Neuronal stem cell (in vitro differentiated cells): ENCODE measurements at regions not wholly inside any gene's neighbourhood (a gene's known extent, or its start where the extent isn't known, plus 50 kb on each side); places are given as distances from the start of the nearest gene placed in this dataset.

ENCODE experiments used
- DNase-seq: peaks from one replicate; pipeline ENCODE4 v3.0.0-alpha.2; 2013; ENCODE audit warnings: low spot score
- H2AFZ ChIP-seq: one replicate; pipeline ENCODE4 v1.6.1; 2013; ENCODE audit warnings: mild to moderate bottlenecking, low read length, inconsistent platforms
- H2AK5ac ChIP-seq: 2 replicates; pipeline ENCODE4 v1.6.1; 2013; ENCODE audit warnings: low read depth, mild to moderate bottlenecking, inconsistent platforms, low read length, moderate library complexity, mixed read lengths
- H2BK120ac ChIP-seq: 2 replicates; pipeline ENCODE4 v1.6.1; 2013; ENCODE audit warnings: low read depth, mild to moderate bottlenecking, inconsistent platforms, low read length, moderate library complexity, mixed read lengths
- H2BK12ac ChIP-seq: one replicate; pipeline ENCODE4 v1.6.1; 2013; ENCODE audit warnings: low read length, inconsistent platforms
- H2BK15ac ChIP-seq: 2 replicates; pipeline ENCODE4 v1.6.1; 2013; ENCODE audit warnings: mild to moderate bottlenecking, low read length, inconsistent platforms, mixed read lengths
- H2BK5ac ChIP-seq: one replicate; pipeline ENCODE4 v1.6.1; 2013; ENCODE audit warnings: inconsistent platforms, mild to moderate bottlenecking, low read length, moderate library complexity
- H3K14ac ChIP-seq: one replicate; pipeline ENCODE4 v1.6.1; 2013; ENCODE audit warnings: low read length, inconsistent platforms
- H3K18ac ChIP-seq: 2 replicates; pipeline ENCODE4 v1.6.1; 2013; ENCODE audit warnings: low read length, inconsistent platforms
- H3K23ac ChIP-seq: 2 replicates; pipeline ENCODE4 v1.6.1; 2013; ENCODE audit warnings: low read depth, mild to moderate bottlenecking, mixed read lengths, low read length, inconsistent platforms; ENCODE audit not compliant: poor library complexity
- H3K27ac ChIP-seq: replicated peaks from 3 replicates; pipeline ENCODE4 v1.5.1; 2013; ENCODE audit warnings: low read length, inconsistent platforms
- H3K27me3 ChIP-seq, 3 experiments: 2 replicates each; pipeline ENCODE4 v1.6.1; 2013; ENCODE audit warnings: low read length in 3 of 3, mild to moderate bottlenecking in 2 of 3, inconsistent platforms in 1 of 3, low read depth in 1 of 3, mixed read lengths in 1 of 3, moderate library complexity in 1 of 3; ENCODE audit not compliant: control insufficient read depth in 3 of 3, insufficient read depth in 3 of 3
- H3K36me3 ChIP-seq, 2 donors: replicated peaks in 1 of 2; 2 replicates each; pipeline ENCODE4 v1.6.1; 2013; ENCODE audit warnings: low read length in 2 of 2; ENCODE audit not compliant: control insufficient read depth in 2 of 2, insufficient read depth in 2 of 2
- H3K4ac ChIP-seq: 2 replicates; pipeline ENCODE4 v1.6.1; 2013; ENCODE audit warnings: inconsistent platforms, mild to moderate bottlenecking, low read length, moderate library complexity
- H3K4me1 ChIP-seq, 2 donors: 1 replicate in 1 of 2; 2 replicates in 1 of 2; pipeline ENCODE4 v1.6.1; 2013; ENCODE audit warnings: low read length in 2 of 2, low read depth in 1 of 2; ENCODE audit not compliant: control insufficient read depth in 2 of 2, insufficient read depth in 1 of 2
- H3K4me2 ChIP-seq: one replicate; pipeline ENCODE4 v1.6.1; 2013; ENCODE audit warnings: mild to moderate bottlenecking, low read length, inconsistent platforms; ENCODE audit not compliant: insufficient read depth, poor library complexity, severe bottlenecking
- H3K4me3 ChIP-seq, 2 donors: 2 replicates each; pipeline ENCODE4 v1.5.1; 2013; ENCODE audit warnings: low read length in 2 of 2, mild to moderate bottlenecking in 2 of 2, inconsistent platforms in 1 of 2, moderate library complexity in 1 of 2
- H3K79me1 ChIP-seq: one replicate; pipeline ENCODE4 v1.6.1; 2013; ENCODE audit warnings: low read depth, mild to moderate bottlenecking, inconsistent platforms, low read length, moderate library complexity
- H3K9ac ChIP-seq: one replicate; pipeline ENCODE4 v1.6.1; 2013; ENCODE audit warnings: mild to moderate bottlenecking, low read depth, low read length, inconsistent platforms; ENCODE audit not compliant: poor library complexity
- H3K9me3 ChIP-seq, 2 donors: replicated peaks in 1 of 2; 2 replicates each; pipeline versions ENCODE3 to v1.6.1; 2013; ENCODE audit warnings: low read length in 2 of 2, mild to moderate bottlenecking in 2 of 2, inconsistent platforms in 1 of 2, low read depth in 1 of 2, mixed read lengths in 1 of 2, moderate library complexity in 1 of 2; ENCODE audit not compliant: control insufficient read depth in 2 of 2, insufficient read depth in 1 of 2
- H4K8ac ChIP-seq: one replicate; pipeline ENCODE4 v1.6.1; 2013; ENCODE audit warnings: low read depth, mild to moderate bottlenecking, inconsistent platforms, low read length, moderate library complexity
- H4K91ac ChIP-seq: one replicate; pipeline ENCODE4 v1.6.1; 2013; ENCODE audit warnings: low read length, low read depth, mild to moderate bottlenecking, inconsistent platforms; ENCODE audit not compliant: poor library complexity
- WGBS, 2 donors: extraction: QIAGEN DNeasy Blood & Tissue Kit; methylation state at CpG; one replicate each; pipeline ENCODE4 v1.1.7; 2013; ENCODE audit warnings: missing lambda C conversion rate in 2 of 2, mixed read lengths in 1 of 2; ENCODE audit not compliant: insufficient read length in 2 of 2, insufficient replicate concordance in 1 of 2; ENCODE audit errors: extremely low coverage in 2 of 2; 5-methylcytosine and 5-hydroxymethylcytosine counted together

DNA sequence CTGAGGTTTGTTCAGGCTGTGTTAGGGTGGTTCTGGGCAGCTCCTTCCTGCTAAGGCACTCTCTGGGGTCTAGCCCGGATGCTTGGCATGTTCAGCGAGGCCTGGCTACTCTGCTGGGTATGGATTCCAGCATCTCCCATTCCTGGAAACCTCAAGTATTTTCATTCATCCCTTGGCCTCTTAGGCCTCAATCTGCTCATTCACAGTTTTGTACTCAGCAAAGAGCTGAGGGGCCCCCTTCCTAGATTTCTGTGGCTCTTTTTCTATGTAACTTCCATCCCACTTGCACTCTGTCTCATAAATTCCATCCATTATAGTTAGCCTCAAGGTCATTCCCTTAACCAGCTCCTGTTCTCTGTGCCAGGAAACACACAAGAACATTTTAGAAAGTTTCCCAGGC, 798.8 kb upstream of the HS6ST1 start:
- Histone ChIP-seq H3K4me2 (no peak overlapping the region), H3K18ac (peak overlapping the region; percentile 48), H3K79me1 (no peaks in the 10 kb centered on the region), H3K14ac (no peak overlapping the region), H2AFZ (peak overlapping the region; percentile 23), H3K4me3 (no peak overlapping the region), H2BK12ac (no peak overlapping the region), H4K8ac (no peak overlapping the region), H3K9me3 (peaks cover 0 to 1% of the 10 kb centered on the region in 2 donors), H3K27me3 (no peaks in the 10 kb centered on the region), H2BK15ac (no peak overlapping the region), H3K9ac (no peak overlapping the region), H4K91ac (no peak overlapping the region), H3K4ac (no peak overlapping the region), H2BK5ac (no peak overlapping the region), H3K4me1 (no peaks in the 10 kb centered on the region), H3K27ac (no peak overlapping the region), H3K23ac (no peak overlapping the region), H2AK5ac (no peak overlapping the region), H2BK120ac (no peak overlapping the region), H3K36me3 (no peaks in the 10 kb centered on the region)
- no CpG with 5 or more reads among the region's 2 CpGs for WGBS, 2 donors
- DNase-seq: no peak

DNA sequence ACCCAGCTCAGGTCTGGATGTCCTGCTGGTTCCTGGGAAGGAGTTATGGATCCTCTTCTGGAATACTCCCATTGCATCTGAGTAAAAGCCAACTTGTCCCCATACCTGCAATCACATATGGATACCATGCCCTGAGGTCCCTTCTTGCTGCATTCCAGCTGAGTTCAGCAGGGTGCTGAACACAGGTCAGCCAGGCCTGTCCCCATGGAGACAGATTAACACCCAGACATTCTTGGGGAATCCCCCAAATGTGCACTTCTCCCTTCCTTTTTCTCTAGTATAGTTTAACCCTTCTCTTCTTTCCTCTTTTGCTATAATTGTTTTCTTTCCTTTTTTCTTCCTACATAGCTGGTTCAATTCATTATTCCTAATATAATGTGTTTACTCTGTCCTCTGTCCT, 799.6 kb upstream of the HS6ST1 start:
- H2BK5ac ChIP-seq: no peak overlapping the region
- no peak for DNase-seq
- no peak overlapping the region for H2AK5ac ChIP-seq
- no peaks in the 10 kb centered on the region for H3K79me1 ChIP-seq
- no peak overlapping the region for H3K4me3 ChIP-seq
- no peaks in the 10 kb centered on the region for H3K4me1 ChIP-seq
- no peak overlapping the region for H2AFZ ChIP-seq
- H3K9me3 ChIP-seq: peaks cover 0 to 1% of the 10 kb centered on the region in 2 donors
- no peaks in the 10 kb centered on the region for H3K27me3 ChIP-seq
- no peak overlapping the region for H3K23ac ChIP-seq
- no peak overlapping the region for H3K4ac ChIP-seq
- no peak overlapping the region for H2BK12ac ChIP-seq
- no peak overlapping the region for H4K91ac ChIP-seq
- no peak overlapping the region for H4K8ac ChIP-seq
- H3K27ac ChIP-seq: no peak overlapping the region
- no peak overlapping the region for H2BK120ac ChIP-seq
- no peak overlapping the region for H3K14ac ChIP-seq
- H3K4me2 ChIP-seq: no peak overlapping the region
- no peak overlapping the region for H2BK15ac ChIP-seq
- no peaks in the 10 kb centered on the region for H3K36me3 ChIP-seq
- H3K18ac ChIP-seq: no peak overlapping the region
- no peak overlapping the region for H3K9ac ChIP-seq

DNA sequence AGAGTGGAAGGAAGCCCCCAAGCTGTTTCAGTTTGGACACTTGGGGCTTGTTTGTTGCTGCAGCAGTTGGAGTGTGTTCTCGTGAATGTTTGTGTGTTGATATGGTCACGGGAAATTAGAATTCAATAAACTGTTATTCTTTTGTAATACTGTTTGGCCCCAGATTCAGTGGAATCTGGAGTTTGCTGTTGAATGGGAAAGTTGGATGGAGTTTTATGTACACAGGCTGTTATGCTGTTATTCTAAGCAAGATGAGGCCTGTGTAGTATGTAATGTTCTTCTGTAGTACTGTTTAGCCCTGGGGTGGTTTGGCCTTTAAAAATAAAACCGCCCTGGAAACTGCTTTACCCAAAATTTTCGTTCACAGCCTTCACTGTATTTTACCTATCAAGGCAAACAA, 810.4 kb upstream of the HS6ST1 start:
- H3K27ac ChIP-seq: no peak overlapping the region
- H2AFZ ChIP-seq: no peak overlapping the region
- H3K4me3 ChIP-seq: no peak overlapping the region
- H3K79me1 ChIP-seq: no peaks in the 10 kb centered on the region
- no peak overlapping the region for H3K4me2 ChIP-seq
- H3K9me3 ChIP-seq: no peaks in the 10 kb centered on the region
- no peaks in the 10 kb centered on the region for H3K27me3 ChIP-seq
- H3K9ac ChIP-seq: no peak overlapping the region
- no peak for DNase-seq
- H3K14ac ChIP-seq: no peak overlapping the region
- no peak overlapping the region for H2BK120ac ChIP-seq
- no peaks in the 10 kb centered on the region for H3K36me3 ChIP-seq
- no peak overlapping the region for H2AK5ac ChIP-seq
- H2BK5ac ChIP-seq: no peak overlapping the region
- no peak overlapping the region for H3K4ac ChIP-seq
- no peaks in the 10 kb centered on the region for H3K4me1 ChIP-seq
- no CpG with 5 or more reads among the region's 4 CpGs for WGBS, 2 donors
- no peak overlapping the region for H3K18ac ChIP-seq
- no peak overlapping the region for H4K91ac ChIP-seq
- no peak overlapping the region for H3K23ac ChIP-seq
- no peak overlapping the region for H2BK15ac ChIP-seq
- H4K8ac ChIP-seq: no peak overlapping the region
- H2BK12ac ChIP-seq: no peak overlapping the region

DNA sequence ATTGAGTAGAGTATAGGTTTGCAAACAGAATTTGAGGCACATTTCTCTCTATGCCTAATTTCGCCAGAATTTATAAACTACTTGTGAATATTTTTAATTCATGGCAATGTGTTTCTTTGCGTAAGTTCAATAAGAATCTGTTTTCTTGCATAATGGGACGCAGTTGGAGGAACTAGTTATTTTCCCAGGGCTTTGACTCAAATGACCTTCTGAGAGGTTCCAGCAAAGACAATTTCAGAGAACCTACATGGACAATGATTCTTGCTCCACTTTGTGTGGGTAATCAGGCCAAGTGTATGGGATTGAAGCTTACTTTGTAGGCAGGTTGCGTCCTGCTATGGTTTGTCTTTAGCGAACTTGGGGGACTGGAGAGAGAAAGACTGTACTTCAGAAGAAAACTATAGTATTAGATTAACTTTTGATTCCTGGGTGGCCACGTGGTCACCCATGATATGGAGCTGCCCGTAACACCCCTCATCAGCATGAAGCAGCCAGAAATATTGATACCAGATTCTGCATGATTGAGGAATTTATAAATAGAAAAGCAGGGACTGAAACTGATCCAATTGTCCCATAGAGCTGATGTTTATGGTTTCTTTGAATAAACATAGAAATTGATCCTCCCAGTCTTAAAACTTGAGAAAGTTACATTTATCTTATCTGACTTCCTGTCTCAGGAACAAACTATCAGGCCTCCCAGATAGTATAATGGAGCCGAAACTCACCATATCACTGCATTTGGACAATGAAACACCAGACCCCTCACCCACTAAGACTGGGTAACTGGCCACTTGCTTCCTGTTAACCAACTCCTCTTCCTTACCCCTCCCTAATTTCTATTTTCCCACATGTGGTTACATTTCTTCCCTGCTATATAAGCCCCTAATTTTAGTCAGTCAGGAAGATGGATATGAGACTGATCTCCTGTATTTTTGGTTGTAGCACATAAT, 815.3 kb upstream of the HS6ST1 start:
- Histone ChIP-seq H3K9me3 (no peaks in the 10 kb centered on the region), H4K8ac (no peak overlapping the region), H3K18ac (no peak overlapping the region), H3K4me2 (no peak overlapping the region), H3K14ac (no peak overlapping the region), H3K27me3 (no peaks in the 10 kb centered on the region), H4K91ac (no peak overlapping the region), H3K4me1 (no peaks in the 10 kb centered on the region), H2BK12ac (no peak overlapping the region), H2AK5ac (no peak overlapping the region), H3K36me3 (no peaks in the 10 kb centered on the region), H2BK15ac (no peak overlapping the region), H2BK5ac (no peak overlapping the region), H3K27ac (no peak overlapping the region), H3K4ac (no peak overlapping the region), H2BK120ac (no peak overlapping the region), H3K23ac (no peak overlapping the region), H3K4me3 (no peak overlapping the region), H3K9ac (no peak overlapping the region), H2AFZ (no peak overlapping the region), H3K79me1 (no peaks in the 10 kb centered on the region)
- WGBS, 2 donors: no CpG with 5 or more reads among the region's 8 CpGs
- no peak for DNase-seq
